WTC11 (cell line): ENCODE measurements at regions not wholly inside any gene's neighbourhood (a gene's known extent, or its start where the extent isn't known, plus 50 kb on each side); places are given as distances from the start of the nearest gene placed in this dataset.

Source experiments
- ATF1 ChIP-seq: sonication (generic); formaldehyde crosslinking; IDR thresholded peaks from 2 replicates; pipeline ENCODE4 v1.8.1; 2023; ENCODE audit warnings: mild to moderate bottlenecking, moderate library complexity, missing genetic modification reagents
- CREB1 ChIP-seq: sonication (generic); formaldehyde crosslinking; IDR thresholded peaks from 2 replicates; pipeline ENCODE4 v1.8.0; 2023; ENCODE audit warnings: mild to moderate bottlenecking, missing genetic modification reagents
- CTCF ChIP-seq: fragments of 200-600 bp; IDR thresholded peaks from 2 replicates; pipeline ENCODE4 v1.8.0; 2022; ENCODE audit warnings: antibody characterized with exemption
- E2F4 ChIP-seq: sonication (generic); formaldehyde crosslinking; IDR thresholded peaks from 2 replicates; pipeline ENCODE4 v1.8.1; 2022; ENCODE audit warnings: low read depth, mild to moderate bottlenecking, moderate library complexity, missing genetic modification reagents, borderline replicate concordance
- E2F5 ChIP-seq: sonication (generic); formaldehyde crosslinking; IDR thresholded peaks from 2 replicates; pipeline ENCODE4 v1.8.1; 2022; ENCODE audit warnings: mild to moderate bottlenecking, moderate library complexity, missing genetic modification reagents
- FOXJ3 ChIP-seq: sonication (generic); formaldehyde crosslinking; IDR thresholded peaks from 2 replicates; pipeline ENCODE4 v1.9.0; 2021; ENCODE audit warnings: missing genetic modification reagents, mild to moderate bottlenecking, borderline replicate concordance
- FOXK1 ChIP-seq: sonication (generic); formaldehyde crosslinking; IDR thresholded peaks from 2 replicates; pipeline ENCODE4 v1.8.0; 2022; ENCODE audit warnings: mild to moderate bottlenecking, moderate library complexity, missing genetic modification reagents
- GABPB1 ChIP-seq: sonication (generic); formaldehyde crosslinking; IDR thresholded peaks from 2 replicates; pipeline ENCODE4 v1.8.1; 2023; ENCODE audit warnings: mild to moderate bottlenecking, missing genetic modification reagents
- SP1 ChIP-seq: sonication (generic); formaldehyde crosslinking; conservative IDR thresholded peaks from 2 replicates; pipeline ENCODE4 v1.8.1; 2022; ENCODE audit warnings: missing genetic modification reagents
- TEAD1 ChIP-seq: sonication (generic); formaldehyde crosslinking; IDR thresholded peaks from 2 replicates; pipeline ENCODE4 v1.8.0; 2022; ENCODE audit warnings: mild to moderate bottlenecking, missing genetic modification reagents
- ZBTB21 ChIP-seq: sonication (generic); formaldehyde crosslinking; IDR thresholded peaks from 2 replicates; pipeline ENCODE4 v1.8.1; 2023; ENCODE audit warnings: mild to moderate bottlenecking, missing genetic modification reagents, borderline replicate concordance
- ZNF138 ChIP-seq: sonication (generic); formaldehyde crosslinking; conservative IDR thresholded peaks from 2 replicates; pipeline ENCODE4 v1.8.1; 2022; ENCODE audit warnings: mild to moderate bottlenecking, moderate library complexity, missing genetic modification reagents
- ZNF281 ChIP-seq: sonication (generic); formaldehyde crosslinking; IDR thresholded peaks from 2 replicates; pipeline ENCODE4 v1.8.0; 2023; ENCODE audit warnings: mild to moderate bottlenecking, missing genetic modification reagents
- TF ChIP-seq, protein P1 (sequence below): sonication (generic); formaldehyde crosslinking; IDR thresholded peaks from 2 replicates; pipeline ENCODE4 v1.8.1; 2023; ENCODE audit warnings: mild to moderate bottlenecking, missing genetic modification reagents, moderate library complexity

- no peak for TF ChIP-seq CTCF
- no peak for TF ChIP-seq FOXK1 (CRISPR knock-in tag)
- TF ChIP-seq ATF1 (CRISPR knock-in tag): no peak
- TF ChIP-seq E2F4 (CRISPR knock-in tag): no peak
- TF ChIP-seq SP1 (CRISPR knock-in tag): no peak
- no peak for TF ChIP-seq FOXJ3 (CRISPR knock-in tag)
- no peak for TF ChIP-seq ZNF138 (CRISPR knock-in tag)
- no peak for TF ChIP-seq CREB1 (CRISPR knock-in tag)
- no peak for TF ChIP-seq E2F5
- TF ChIP-seq TEAD1: no peak
- no peak for TF ChIP-seq ZBTB21 (CRISPR knock-in tag)
- no peak for TF ChIP-seq ZNF281
- TF ChIP-seq GABPB1 (CRISPR knock-in tag): no peak
- TF ChIP-seq, protein P1, sequence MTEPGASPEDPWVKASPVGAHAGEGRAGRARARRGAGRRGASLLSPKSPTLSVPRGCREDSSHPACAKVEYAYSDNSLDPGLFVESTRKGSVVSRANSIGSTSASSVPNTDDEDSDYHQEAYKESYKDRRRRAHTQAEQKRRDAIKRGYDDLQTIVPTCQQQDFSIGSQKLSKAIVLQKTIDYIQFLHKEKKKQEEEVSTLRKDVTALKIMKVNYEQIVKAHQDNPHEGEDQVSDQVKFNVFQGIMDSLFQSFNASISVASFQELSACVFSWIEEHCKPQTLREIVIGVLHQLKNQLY (CRISPR knock-in tag): no peak
Measured at GRCh38 chr4:148982200-148982599, 540.0 kb upstream of the NR3C2 start.
